Tibial nerve (tissue), 4 donors: ENCODE measurements at regions not wholly inside any gene's neighbourhood (a gene's known extent, or its start where the extent isn't known, plus 50 kb on each side); places are given as distances from the start of the nearest gene placed in this dataset.

ENCODE experiments used
- EP300 ChIP-seq, 2 donors: sonication (generic); formaldehyde crosslinking; IDR thresholded peaks; one replicate each; pipeline ENCODE4 v1.6.1; 2017; ENCODE audit warnings: antibody characterized with exemption in 2 of 2, mild to moderate bottlenecking in 1 of 2
- POLR2A ChIP-seq, 2 donors: fragments of 450-650 bp; IDR thresholded peaks; one replicate each; pipeline ENCODE4 v1.6.1; 2017; ENCODE audit warnings: antibody characterized with exemption in 2 of 2, mild to moderate bottlenecking in 2 of 2, moderate library complexity in 2 of 2
- TF ChIP-seq, protein P1 (sequence below), 5 experiments: fragments of 200-600 bp in 3 of 5; fragments of 450-650 bp in 2 of 5; sonication (generic) in 3 of 5; IDR thresholded peaks; one replicate each; pipeline ENCODE4 v1.5.1; 2016 to 2019; ENCODE audit warnings: antibody characterized with exemption in 5 of 5, mild to moderate bottlenecking in 3 of 5, moderate library complexity in 2 of 5

DNA sequence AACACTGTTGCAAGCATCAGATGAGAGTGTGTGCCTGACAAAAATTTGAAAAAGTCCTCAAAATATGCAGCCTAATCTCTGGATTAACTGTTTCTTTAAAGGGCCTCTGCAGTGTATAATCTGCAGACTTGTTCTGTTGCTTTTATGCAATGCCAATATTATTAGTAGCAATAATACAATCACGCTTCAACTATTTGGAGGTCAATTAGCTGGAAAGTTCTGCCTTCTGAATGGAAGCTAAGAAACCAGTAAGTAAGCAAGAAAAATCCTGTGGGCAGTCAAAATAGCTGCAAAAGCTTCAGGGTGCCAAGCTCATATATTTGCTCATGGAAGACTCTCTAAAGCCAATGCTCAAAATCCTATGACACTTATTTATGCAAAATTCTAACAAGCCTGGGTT lies 153.2 kb upstream of the NR2F2 start:
- TF ChIP-seq, protein P1, sequence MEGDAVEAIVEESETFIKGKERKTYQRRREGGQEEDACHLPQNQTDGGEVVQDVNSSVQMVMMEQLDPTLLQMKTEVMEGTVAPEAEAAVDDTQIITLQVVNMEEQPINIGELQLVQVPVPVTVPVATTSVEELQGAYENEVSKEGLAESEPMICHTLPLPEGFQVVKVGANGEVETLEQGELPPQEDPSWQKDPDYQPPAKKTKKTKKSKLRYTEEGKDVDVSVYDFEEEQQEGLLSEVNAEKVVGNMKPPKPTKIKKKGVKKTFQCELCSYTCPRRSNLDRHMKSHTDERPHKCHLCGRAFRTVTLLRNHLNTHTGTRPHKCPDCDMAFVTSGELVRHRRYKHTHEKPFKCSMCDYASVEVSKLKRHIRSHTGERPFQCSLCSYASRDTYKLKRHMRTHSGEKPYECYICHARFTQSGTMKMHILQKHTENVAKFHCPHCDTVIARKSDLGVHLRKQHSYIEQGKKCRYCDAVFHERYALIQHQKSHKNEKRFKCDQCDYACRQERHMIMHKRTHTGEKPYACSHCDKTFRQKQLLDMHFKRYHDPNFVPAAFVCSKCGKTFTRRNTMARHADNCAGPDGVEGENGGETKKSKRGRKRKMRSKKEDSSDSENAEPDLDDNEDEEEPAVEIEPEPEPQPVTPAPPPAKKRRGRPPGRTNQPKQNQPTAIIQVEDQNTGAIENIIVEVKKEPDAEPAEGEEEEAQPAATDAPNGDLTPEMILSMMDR (IDR thresholded peaks at IDR 0.05), result no peak
- no peak for TF ChIP-seq POLR2A (IDR thresholded peaks at IDR 0.05)
- no peak for TF ChIP-seq EP300 (IDR thresholded peaks at IDR 0.05)
